ENCODE measurements at regions not wholly inside any gene's neighbourhood (a gene's known extent, or its start where the extent isn't known, plus 50 kb on each side); places are given as distances from the start of the nearest gene placed in this dataset.

DNA sequence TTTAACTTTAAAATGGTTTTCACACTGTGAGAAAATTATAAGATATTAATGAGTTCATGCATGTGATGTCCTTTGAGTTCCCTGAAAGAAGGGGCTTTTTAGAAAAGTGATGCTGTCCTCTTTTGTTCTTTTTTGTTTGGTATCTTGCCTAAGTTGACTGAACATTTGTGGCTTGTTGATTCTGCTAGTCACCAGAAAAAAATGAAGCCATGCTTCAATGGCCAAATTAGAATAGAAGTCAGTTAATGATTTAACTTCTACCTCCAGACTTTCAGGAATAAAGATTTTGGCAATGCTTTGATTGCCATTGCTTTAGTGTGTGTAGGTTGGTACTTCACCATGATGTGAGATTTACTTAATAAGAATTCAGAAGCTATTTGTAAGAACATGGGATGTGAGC lies 260.6 kb upstream of the NECTIN3 start:
- DNase-seq (ENCODE audit: low read depth): no peak

DNA sequence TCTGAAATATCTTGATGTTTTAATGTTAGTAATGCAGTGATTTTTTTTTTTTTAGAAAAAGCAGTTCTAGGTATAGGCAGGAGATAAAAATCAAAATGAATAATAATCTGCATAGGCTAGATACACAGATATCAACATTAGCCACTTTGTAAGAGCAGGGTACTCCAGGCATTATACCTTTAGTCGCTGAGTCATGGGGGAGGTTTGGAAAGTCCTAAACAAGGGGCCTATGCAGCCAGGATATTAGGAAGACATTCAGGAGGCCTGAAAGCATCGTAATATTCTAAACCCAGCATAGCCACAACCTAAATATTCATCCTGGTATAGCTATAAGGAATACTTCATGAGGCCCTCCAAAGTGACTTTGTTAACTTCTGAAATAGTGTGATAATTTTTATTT lies 258.1 kb upstream of the NECTIN3 start:
- no peak for DNase-seq (ENCODE audit: low read depth)

DNA sequence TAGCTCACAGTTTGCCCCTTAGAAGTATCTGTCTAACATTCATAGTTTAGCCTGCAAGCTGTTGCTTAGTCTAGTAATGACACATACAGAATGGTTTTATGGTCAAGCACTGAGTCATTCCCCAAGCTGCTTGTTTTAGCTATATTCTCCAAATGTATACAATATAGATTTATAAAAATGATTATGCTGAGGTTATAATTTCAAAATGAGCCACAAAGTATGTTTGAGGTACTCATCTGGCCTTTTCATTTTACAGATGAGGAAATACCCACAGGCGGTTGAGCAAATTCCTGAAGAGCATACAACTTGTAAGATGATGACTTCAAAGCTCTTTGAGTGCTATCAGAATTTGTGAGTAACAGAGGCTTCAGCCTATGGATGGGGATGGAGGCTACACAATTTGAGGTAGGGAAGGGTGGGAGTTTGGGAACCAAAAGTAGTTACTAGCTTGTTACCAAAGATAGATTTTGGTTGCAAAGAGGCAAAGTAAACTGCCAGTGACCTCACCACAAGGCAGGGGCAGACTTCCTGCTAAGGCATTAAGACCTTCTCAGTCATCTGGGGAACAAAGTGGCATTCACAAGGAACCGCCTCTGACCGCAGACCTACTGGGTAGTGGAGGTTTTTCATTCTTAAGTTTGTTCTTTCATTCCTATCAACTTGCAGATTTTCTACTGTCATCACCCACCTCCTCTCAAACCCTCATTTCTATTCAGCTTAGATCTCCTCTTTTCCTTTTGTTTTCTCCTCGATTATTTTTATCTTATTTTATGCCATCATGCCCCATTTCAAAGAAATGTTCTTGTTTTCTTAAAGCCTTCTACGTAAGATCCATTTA lies 257.2 kb upstream of the NECTIN3 start:
- DNase-seq (ENCODE audit: low read depth): no peak

DNA sequence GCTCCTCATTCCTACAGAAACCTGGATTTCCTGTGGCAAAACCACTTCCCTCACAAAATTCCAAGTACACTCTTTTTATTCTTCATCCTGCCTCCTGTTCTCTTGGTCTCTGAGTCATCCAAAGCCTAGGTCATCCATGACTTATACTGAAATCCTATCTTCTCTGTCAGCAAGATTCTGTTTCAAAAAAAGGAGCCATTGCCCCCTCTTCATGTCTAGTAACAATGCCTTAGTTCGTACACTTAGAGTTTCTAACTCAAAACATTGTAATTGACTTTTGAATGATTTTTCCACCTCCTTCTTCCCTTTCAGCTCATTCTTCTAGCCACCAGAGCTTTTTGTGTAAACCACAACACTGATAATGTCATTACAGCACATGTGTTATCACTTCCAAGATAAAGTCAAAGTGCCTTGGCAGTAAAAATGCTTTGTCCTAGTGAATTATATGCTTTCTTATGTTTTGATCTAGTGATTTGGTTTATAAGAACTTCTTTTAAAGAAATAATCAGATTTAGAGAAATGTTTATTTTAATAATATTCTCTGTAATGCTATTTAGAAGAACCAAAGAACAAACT lies 256.5 kb upstream of the NECTIN3 start:
- DNase-seq (ENCODE audit: low read depth): no peak

DNA sequence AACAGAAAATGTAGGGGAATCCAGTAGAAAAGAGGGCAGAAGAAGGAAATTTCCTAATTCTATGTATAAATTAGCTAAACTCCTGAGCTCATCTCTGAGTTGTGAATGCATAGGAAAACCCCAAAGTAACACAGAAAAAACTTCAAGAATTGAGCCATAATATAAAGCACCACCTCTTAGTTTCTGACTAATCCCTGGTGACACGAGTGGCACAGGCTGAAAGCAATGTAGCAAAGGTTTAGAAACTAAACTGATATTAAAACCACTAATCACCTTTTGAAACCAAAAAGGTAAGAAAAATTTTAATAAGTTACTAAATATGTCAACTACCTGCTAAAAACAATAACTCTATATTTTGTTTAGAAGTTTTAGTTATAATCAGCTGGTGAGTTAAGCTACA lies 255.6 kb upstream of the NECTIN3 start:
- no peak for DNase-seq (ENCODE audit: low read depth)

DNA sequence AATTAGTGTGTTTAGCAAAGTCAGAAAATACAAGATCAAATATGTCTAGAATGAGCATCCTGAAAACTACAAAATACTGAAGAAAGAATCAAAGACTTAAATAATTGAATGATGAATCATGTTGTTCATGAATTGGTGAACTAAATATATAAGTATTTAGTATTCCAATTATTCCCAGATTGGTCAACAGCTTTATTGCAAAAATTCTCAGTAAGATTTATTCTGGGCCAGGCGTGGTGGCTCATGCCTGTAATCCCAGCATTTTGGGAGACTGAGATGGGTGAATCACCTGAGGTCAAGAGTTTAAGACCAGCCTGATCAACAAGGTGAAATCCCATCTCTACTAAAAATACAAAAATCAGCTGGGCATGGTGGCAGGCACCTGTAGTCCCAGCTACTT lies 250.0 kb upstream of the NECTIN3 start:
- DNase-seq (ENCODE audit: low read depth): no peak

DNA sequence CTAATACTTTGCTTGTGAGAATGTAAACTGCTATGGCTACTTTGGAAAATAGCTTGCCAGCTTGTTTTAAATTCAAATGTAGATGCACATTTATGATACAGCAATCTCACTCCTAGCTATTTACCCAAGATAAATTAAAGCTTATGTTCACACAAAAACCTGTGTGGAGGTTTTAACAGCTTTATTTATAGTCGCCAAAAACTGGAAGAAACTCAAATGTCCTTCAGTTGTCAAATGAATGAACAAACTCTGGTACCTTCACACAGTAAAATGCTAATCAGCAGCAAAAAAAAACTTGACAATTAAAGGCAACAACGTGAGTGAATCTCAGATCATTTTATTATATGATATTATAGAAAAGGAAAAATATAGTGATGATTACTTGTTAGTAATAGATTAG lies 248.6 kb upstream of the NECTIN3 start:
- DNase-seq (ENCODE audit: low read depth): no peak

DNA sequence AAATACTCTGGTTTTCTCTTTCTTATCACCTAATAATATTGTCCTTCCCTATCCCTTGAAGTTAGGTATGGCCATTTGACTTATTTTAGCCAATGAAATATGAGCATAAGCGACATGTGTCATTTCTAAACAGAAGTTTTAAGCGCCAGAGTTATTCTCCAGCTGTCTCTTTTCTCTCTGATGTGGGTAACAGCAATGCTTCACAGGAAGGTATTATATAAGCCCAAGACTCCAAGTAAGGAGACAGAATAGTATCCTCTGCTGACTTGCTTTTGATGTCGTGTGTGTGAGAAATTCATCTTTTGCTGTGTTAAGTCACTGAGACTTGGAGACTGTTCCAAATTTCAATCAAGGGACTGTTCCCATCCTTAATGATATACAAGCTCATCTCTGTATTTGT lies 224.6 kb upstream of the NECTIN3 start:
- DNase-seq (ENCODE audit: low read depth): no peak

DNA sequence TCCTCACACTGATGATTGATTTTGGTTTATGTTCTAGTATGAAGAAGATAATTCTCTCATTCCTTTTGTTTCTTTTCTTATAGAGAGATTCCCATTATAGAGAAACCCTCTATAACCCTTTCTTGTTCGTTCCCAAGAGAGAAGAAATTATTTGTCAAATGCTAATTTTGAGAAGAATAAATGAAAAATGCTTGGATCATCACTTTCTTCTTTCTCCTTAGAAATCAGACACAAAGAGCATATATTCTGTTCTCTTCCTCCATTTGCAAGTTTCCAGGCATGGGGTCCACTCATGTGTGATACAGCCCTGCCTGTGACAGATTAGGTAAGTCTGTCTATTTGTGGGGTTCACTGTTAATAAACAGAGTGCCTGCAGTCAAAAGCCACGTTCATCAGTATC lies 222.6 kb upstream of the NECTIN3 start:
- no peak for DNase-seq (ENCODE audit: low read depth)

DNA sequence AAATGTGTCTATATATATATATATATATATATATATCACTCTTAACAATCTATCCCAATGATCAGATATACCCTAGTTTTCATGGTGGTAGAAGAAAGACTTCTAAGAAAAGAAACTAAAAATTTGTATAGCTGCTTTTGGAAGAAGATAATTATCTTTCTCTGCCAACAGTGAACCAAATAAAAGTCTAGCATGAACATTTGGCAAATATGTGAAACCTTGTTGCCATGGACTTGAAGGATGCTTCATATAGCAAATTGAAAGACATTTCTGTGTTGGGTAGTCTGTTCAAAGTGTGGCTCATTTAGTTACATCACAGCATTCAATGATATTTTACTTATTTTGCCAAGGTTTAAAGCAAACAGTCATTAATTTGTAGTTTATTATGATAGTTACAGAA lies 219.9 kb upstream of the NECTIN3 start:
- no peak for DNase-seq (ENCODE audit: low read depth)

DNA sequence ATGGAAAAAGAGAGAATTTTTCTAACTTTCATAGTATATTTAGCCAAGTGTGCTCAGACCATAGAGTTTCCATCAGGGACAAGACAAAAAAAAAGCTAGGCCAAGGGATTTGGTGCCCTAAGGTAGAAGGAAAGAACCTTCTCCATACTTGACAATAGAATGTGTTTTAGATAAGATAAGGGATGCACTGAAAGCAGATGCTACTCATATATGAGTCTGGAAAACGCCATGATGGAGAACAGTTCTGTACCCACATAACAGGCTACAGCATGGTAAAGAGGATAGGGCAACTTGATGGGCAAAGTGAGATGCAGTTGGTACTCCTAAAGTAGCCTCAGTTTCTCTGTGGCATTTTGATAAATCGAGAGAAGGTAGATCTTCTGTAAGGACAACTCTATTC lies 216.4 kb upstream of the NECTIN3 start:
- DNase-seq (ENCODE audit: low read depth): no peak

DNA sequence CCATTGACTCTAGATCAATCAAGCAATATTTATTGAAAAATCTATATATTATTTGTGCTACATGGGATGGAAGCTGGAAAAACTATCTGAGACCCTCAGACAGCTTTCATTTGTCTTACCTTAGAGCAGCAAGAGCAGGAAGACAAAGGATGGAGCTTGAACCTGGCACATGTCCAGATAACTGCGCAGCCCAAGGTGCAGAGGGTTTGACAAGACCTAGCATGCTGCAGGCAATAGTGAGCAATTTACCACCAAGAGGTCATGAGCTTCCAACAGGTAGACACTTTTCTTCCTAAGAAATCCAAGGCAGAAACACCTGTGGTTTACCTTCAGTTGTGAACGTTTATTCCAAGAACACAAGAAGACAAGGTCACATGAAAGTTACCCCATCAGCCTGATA lies 214.7 kb upstream of the NECTIN3 start:
- DNase-seq (ENCODE audit: low read depth): no peak

DNA sequence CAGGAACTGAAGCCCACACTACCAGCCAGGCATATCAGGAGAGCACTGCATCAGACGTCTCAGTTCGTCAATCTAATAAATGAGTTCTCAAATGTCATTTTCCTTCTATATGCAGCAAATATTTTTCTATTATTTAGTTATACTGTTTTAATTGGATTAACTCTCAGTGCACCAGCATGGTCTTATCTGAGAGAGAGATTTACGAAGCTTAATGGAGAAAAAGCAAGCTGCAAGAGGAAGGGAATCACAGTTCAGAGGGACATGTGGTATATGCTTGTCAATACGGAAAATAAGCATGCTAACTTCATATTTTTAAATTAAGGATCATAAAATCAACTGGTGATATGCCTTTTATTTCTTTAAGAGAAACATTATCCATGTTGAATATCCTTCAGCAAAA lies 213.1 kb upstream of the NECTIN3 start:
- no peak for DNase-seq (ENCODE audit: low read depth)

DNA sequence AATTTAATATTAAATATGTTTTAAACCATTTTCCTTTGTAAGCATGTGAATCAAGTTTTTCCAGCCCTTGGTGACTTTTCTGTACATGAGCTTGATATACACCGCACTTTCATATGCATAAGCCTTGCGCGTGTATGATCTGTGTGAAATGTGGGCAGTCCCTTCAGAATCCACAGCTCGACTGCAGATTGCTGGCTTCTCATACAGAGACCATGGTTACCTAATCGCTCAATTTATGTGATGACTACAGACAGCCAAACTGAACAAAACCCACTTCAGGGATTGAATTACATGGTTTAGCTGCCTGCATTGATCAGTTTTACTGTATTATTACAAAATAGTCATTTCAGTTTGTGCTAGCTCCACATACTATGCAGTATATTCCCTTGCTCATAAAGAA lies 212.3 kb upstream of the NECTIN3 start:
- DNase-seq (ENCODE audit: low read depth): no peak

DNA sequence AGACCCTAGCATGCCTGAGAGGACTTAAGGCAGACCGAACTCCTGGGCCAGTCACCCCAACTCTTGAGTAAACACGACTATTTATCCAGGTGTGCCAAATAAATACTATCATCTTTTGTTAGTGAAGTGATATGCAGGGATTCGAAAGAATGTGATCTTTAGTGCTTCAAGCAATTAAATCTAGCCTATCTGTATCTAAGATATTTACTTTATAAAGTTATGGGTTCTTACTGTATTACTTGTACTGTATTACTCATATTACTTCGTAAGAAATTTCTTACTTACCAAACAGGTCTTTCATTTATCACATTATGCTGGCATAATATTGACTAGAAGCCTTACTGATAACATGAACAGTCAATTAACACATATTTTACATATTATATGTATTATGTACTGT lies 211.6 kb upstream of the NECTIN3 start:
- DNase-seq (ENCODE audit: low read depth): no peak

DNA sequence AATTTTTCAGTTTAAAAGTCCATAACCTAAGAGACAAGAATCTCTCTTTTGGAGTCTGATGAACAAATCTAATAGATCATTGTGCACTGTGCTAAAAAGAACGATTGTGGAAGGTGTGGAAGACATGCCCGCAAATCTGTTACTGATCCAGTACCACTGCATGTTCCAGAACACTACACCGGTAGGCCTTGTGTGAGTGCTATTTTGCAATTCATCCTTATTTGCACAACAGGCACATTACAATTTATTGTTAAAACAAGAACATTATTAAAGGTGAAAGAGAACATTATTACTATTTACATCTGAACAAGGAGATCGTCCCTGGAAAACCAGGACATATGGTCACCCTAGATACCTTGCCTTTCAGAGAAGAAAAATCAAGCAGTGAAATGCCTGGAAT lies 205.7 kb upstream of the NECTIN3 start:
- no peak for DNase-seq (ENCODE audit: low read depth)

DNA sequence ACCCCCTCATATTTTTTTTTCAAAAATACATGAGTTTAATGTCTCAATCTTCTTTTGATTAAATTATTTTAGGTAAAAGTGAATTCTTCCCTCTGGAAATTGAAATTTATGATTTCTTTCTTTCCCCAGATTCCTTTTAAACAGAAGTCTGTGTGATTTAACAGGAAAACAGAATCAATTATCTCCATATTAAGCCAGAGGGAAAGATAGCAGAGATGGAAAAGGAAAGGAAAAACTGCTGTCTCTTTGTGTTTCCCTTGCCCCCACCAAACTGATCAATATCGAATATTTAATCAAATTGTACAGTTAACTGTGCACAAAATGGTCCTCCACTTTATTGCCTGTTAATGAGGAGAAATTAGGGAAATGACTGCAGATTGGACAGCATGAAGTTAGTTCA lies 203.5 kb upstream of the NECTIN3 start:
- no peak for DNase-seq (ENCODE audit: low read depth)

DNA sequence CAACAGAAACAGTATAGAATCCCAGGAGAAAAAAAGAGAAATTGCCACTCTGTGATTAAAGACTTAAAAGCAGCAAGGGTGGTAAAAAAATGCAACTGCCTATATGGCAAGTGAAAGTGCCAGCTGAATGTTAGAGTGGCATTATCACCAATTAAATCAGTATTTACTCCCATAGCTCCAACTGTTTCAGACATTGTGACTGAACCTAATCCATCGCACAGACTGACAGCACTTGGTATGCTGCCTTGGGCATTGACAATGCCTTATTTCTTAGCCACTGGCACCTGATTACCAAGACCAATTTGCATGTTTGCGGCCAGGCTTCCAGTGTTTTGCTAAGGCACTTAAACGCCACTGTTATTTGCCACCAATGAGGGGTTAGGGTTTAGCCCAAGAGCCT lies 201.9 kb upstream of the NECTIN3 start:
- no peak for DNase-seq (ENCODE audit: low read depth)

DNA sequence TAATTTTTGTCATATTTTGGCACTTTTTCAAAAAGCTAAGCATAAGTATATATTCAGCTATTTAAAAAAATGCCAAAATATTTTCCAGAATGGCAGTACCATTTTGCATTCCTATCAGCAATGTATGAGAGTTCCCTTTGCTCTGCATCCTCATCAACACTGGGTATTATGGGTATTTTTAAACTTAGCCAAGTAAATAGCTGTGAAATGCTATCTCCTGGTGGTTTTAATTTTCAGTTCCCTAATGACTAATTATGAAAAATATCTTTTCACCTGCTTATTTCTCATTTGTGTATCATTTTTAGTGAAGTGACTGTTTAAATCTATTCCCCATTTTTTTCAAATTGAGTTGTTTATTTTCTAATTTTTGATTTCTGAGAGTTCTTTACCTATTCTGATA lies 199.7 kb upstream of the NECTIN3 start:
- DNase-seq (ENCODE audit: low read depth): no peak

DNA sequence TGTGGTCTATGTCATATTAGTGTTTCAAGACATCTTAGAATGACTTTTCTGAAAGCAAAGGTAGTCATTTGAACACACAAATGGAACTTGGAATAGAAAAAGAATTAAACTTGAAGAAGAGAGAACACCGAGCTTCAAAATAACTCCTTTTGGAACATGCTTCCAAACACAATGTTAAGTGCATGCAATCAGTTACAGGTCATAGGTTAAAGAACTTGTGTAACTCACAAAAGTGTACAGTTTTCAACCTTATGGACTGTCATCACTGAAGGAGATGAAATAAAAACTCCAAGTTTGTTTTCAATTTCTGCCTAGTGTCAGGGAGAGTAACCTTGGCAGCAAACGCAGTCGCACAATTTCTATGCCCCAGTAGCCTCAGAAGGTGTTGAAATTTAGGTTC lies 192.9 kb upstream of the NECTIN3 start:
- no peak for DNase-seq (ENCODE audit: low read depth)

DNA sequence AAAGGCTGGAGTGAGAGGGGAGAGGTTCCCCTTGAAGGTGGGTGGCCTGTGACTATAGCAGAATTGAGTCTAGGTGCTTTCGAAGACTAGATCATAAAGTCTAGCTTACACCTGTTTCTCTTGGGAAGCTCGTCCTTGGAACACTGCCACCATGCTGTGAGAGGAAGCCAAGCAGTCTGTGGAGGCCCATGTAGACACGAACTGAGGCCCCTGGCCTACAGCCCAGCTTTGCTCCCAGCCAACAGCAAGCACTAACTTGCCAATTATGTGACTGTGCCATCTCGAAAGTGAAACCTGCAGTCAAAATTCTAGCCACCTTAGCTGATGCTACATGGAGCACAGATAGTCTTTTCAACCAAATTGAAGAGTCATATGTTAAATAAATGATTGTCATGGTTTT lies 190.5 kb upstream of the NECTIN3 start:
- no peak for DNase-seq (ENCODE audit: low read depth)

DNA sequence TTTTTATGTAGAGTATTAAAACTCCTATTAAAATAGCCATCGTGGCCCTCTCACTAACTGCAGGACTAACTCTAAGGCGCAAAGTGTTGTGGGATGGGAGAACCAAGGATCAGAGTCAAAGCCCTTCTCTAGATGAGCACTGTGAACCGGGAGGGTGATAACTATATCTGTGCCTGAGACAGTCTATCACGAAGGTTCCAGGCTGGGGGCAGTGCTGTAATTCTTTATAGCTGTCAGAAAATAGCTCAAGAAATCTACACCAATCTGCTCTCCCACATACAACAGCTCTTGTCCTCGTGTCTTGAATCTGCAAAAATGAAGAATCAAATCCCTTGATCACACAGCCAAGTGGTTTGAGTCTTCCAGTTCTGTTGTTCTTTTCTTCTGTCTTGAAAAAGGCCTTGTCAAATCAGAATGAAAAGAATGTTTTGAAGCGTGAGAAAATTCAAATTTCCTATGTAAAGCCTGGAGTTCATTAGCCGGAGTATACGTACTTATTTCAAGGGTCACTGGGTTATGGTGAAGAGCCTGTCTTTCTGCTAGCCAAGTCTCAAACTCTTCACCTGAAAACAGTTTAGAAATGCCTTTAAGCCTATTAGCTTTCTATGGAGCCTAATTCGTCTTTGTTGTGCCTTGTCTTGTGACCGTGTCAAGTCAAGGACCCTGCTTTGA lies 185.3 kb upstream of the NECTIN3 start:
- no peak for DNase-seq (ENCODE audit: low read depth)

DNA sequence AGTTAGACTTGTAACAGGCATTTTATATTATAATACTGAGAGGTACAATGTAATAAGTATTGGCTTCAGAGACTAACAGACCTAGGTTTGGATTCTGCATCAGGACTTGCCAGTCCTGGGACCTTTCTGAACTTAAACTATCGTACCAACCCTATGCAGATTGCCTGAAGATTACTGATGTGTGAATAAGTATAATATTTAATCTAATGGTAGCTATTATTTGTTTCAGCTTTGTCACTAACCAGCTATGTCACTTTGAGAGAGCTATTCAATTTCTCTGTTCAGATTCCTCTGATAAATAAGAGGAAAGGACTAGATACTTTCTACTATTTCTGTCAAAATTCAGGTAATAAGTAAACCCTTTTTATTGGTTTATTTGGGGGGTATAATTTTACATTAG lies 184.4 kb upstream of the NECTIN3 start:
- DNase-seq (ENCODE audit: low read depth): no peak

All from activated T-helper 1 cell treated with Interleukin-2 at 50 U/mL for 16 hours (primary cell).